ENCODE measurements at regions not wholly inside any gene's neighbourhood (a gene's known extent, or its start where the extent isn't known, plus 50 kb on each side); places are given as distances from the start of the nearest gene placed in this dataset.

GRCh38 chr5:96014395-96014794, 52.7 kb upstream of the ELL2 start:
- intact Hi-C loops (cut with micrococcal nuclease), result no loop called here
- no peaks in the 10 kb centered on the region for H3K9me3 ChIP-seq (replicated peaks; ENCODE audit: control insufficient read depth, insufficient read depth, low read length)

More at GRCh38 chr5:96014395-96014794, 52.7 kb upstream of the ELL2 start:
- H3K9me1 ChIP-seq (replicated peaks; ENCODE audit: control insufficient read depth, extremely low read depth, insufficient read depth, low read length), result no peaks in the 10 kb centered on the region
- H4K20me1 ChIP-seq (replicated peaks; ENCODE audit: control insufficient read depth, extremely low read depth, insufficient read depth, low read length), result no peaks in the 10 kb centered on the region
- dilution Hi-C loops (cut with MboI; ENCODE audit: extremely low pct_ligation_motif_present, low sequenced_read_pairs), result no loop called here
- FAIRE-seq (no peak), DNase-seq (ENCODE audit: low read depth, low spot score) (no peak)
- no peaks in the 10 kb centered on the region for H3K79me2 ChIP-seq (ENCODE audit: control insufficient read depth, insufficient read depth, low read length)
- CTCF ChIA-PET, result interaction anchor here (1.3 kb wide), 1 partner anchor 13 kb away, joined by 3 read pairs; no protein-coding TSS in a partner anchor
- H3K36me3 ChIP-seq (ENCODE audit: control insufficient read depth in 2 of 2, extremely low read depth in 1 of 2, insufficient read depth in 2 of 2, low read length in 2 of 2), result no peaks in the 10 kb centered on the region
- POLR2A ChIA-PET, result no interaction called here
- BruUV-seq (replicated peaks), result no TSS peak
- no peak overlapping the region for H3K27ac ChIP-seq (ENCODE audit: insufficient read depth, low read depth, low read length)
- H3K27me3 ChIP-seq (ENCODE audit: control insufficient read depth in 2 of 2, insufficient read depth in 2 of 2, low read length in 2 of 2), result no peaks in the 10 kb centered on the region
- H3K9ac ChIP-seq (replicated peaks; ENCODE audit: extremely low read depth, insufficient read depth, low read length), result no peak overlapping the region
- H3K4me1 ChIP-seq (ENCODE audit: control insufficient read depth, extremely low read depth, insufficient read depth, low read length), result no peaks in the 10 kb centered on the region
- no peak overlapping the region for H2AFZ ChIP-seq (ENCODE audit: low read depth, low read length)
- TF ChIP-seq POLR2AphosphoS5 (IDR thresholded peaks at IDR 0.05; ENCODE audit: insufficient read depth, low read depth, low read length), result no peak
- no peak for TF ChIP-seq MYC (IDR thresholded peaks at IDR 0.05; ENCODE audit: low read depth, low read length)
- no peak for TF ChIP-seq CTCF (IDR thresholded peaks at IDR 0.05; ENCODE audit: extremely low read depth in 1 of 2, insufficient read depth in 1 of 2, low read depth in 1 of 2, low read length in 2 of 2)
- no peak for TF ChIP-seq MAX (IDR thresholded peaks at IDR 0.05; ENCODE audit: insufficient read depth, insufficient read length)
- H3K4me3 ChIP-seq (replicated peaks in 1 of 3; ENCODE audit: insufficient read depth in 1 of 3, low read depth in 1 of 3, low read length in 3 of 3), result no peak overlapping the region
- H3K4me2 ChIP-seq (ENCODE audit: insufficient read depth, low read length), result no peak overlapping the region
